Chondrocyte (in vitro differentiated cells): ENCODE measurements at regions not wholly inside any gene's neighbourhood (a gene's known extent, or its start where the extent isn't known, plus 50 kb on each side); places are given as distances from the start of the nearest gene placed in this dataset.
A peak's percentile ranks its signal among the peaks of the same experiment; 100 is the strongest.
"Not testable (repeated sequence)": the region's sequence is repeated elsewhere in the genome, so short reads cannot be mapped to it uniquely, and the experiment has no call there.

Source experiments
- DNase-seq: peaks from one replicate; pipeline ENCODE4 v3.0.0; 2021; ENCODE audit warnings: mixed read lengths, low spot score
- H3K27ac Mint-ChIP-seq: one replicate; pipeline ENCODE4 v1.8.0; 2021; ENCODE audit warnings: mild to moderate bottlenecking, moderate library complexity, mixed read lengths; ENCODE audit not compliant: unreplicated experiment
- H3K27me3 Mint-ChIP-seq: 2 replicates; pipeline ENCODE4 v1.8.0; 2021; ENCODE audit warnings: low read depth, mixed read lengths
- H3K36me3 Mint-ChIP-seq: 2 replicates; pipeline ENCODE4 v1.8.0; 2021; ENCODE audit warnings: low read depth, mixed read lengths
- H3K4me1 Mint-ChIP-seq: 2 replicates; pipeline ENCODE4 v1.8.0; 2021; ENCODE audit warnings: low read depth, mild to moderate bottlenecking, mixed read lengths
- H3K4me3 Mint-ChIP-seq: one replicate; pipeline ENCODE4 v1.8.0; 2021; ENCODE audit warnings: mild to moderate bottlenecking, moderate library complexity, mixed read lengths; ENCODE audit not compliant: unreplicated experiment
- H3K9me3 Mint-ChIP-seq: 2 replicates; pipeline ENCODE4 v1.8.0; 2021; ENCODE audit warnings: low read depth, mixed read lengths

- not testable (repeated sequence) for H3K9me3 Mint-ChIP-seq, H3K4me3 Mint-ChIP-seq, H3K36me3 Mint-ChIP-seq, H3K27me3 Mint-ChIP-seq, H3K27ac Mint-ChIP-seq, H3K4me1 Mint-ChIP-seq, DNase-seq
These were observed 57.8 kb upstream of the NBPF8 start for GRCh38 chr1:120357046-120357445.

- H3K27ac Mint-ChIP-seq, H3K4me1 Mint-ChIP-seq, H3K9me3 Mint-ChIP-seq, H3K36me3 Mint-ChIP-seq, DNase-seq, H3K4me3 Mint-ChIP-seq, H3K27me3 Mint-ChIP-seq: not testable (repeated sequence)
These were observed 58.7 kb upstream of the NBPF8 start for GRCh38 chr1:120356170-120356569.

- not testable (repeated sequence) for H3K9me3 Mint-ChIP-seq, DNase-seq, H3K27me3 Mint-ChIP-seq, H3K4me1 Mint-ChIP-seq, H3K36me3 Mint-ChIP-seq
- peak overlapping the region; percentile 69 for H3K4me3 Mint-ChIP-seq
- peak overlapping the region; percentile 95 for H3K27ac Mint-ChIP-seq
These were observed 60.1 kb upstream of the NBPF8 start for GRCh38 chr1:120354618-120355184.

GRCh38 chr1:120342231-120343073 is 72.4 kb upstream of the NBPF8 start:
- H3K9me3 Mint-ChIP-seq, H3K27me3 Mint-ChIP-seq, DNase-seq, H3K36me3 Mint-ChIP-seq, H3K27ac Mint-ChIP-seq, H3K4me1 Mint-ChIP-seq: not testable (repeated sequence)
- H3K4me3 Mint-ChIP-seq: peak overlapping the region; percentile 52

- Mint-ChIP-seq H3K27ac (peak overlapping the region; percentile 71), H3K4me3 (peak overlapping the region; percentile 71)
- not testable (repeated sequence) for H3K4me1 Mint-ChIP-seq, DNase-seq, H3K36me3 Mint-ChIP-seq, H3K9me3 Mint-ChIP-seq, H3K27me3 Mint-ChIP-seq
These were observed 73.1 kb upstream of the NBPF8 start for GRCh38 chr1:120341756-120342155.

- not testable (repeated sequence) for H3K9me3 Mint-ChIP-seq, H3K36me3 Mint-ChIP-seq, H3K27me3 Mint-ChIP-seq, H3K4me1 Mint-ChIP-seq, DNase-seq
- Mint-ChIP-seq H3K27ac (peak overlapping the region; percentile 81), H3K4me3 (peak overlapping the region; percentile 63)
These were observed 73.7 kb upstream of the NBPF8 start for GRCh38 chr1:120340838-120341751.

- H3K9me3 Mint-ChIP-seq, H3K27me3 Mint-ChIP-seq, DNase-seq, H3K4me1 Mint-ChIP-seq, H3K4me3 Mint-ChIP-seq, H3K27ac Mint-ChIP-seq, H3K36me3 Mint-ChIP-seq: not testable (repeated sequence)
These were observed 99.1 kb upstream of the NBPF8 start for GRCh38 chr1:120315738-120316137.

- H3K4me1 Mint-ChIP-seq: not testable (repeated sequence)
These were observed 102.9 kb upstream of the NBPF8 start for GRCh38 chr1:120311930-120312329.

GRCh38 chr1:120308940-120309578 is 105.8 kb upstream of the NBPF8 start:
- not testable (repeated sequence) for H3K4me3 Mint-ChIP-seq, H3K27ac Mint-ChIP-seq, H3K27me3 Mint-ChIP-seq, H3K36me3 Mint-ChIP-seq, H3K4me1 Mint-ChIP-seq, DNase-seq, H3K9me3 Mint-ChIP-seq

More at GRCh38 chr1:120311930-120312329, 102.9 kb upstream of the NBPF8 start:
- not testable (repeated sequence) for DNase-seq, H3K36me3 Mint-ChIP-seq, H3K9me3 Mint-ChIP-seq, H3K27me3 Mint-ChIP-seq, H3K4me3 Mint-ChIP-seq, H3K27ac Mint-ChIP-seq

GRCh38 chr1:120305046-120305445 is 109.8 kb upstream of the NBPF8 start:
- H3K36me3 Mint-ChIP-seq, H3K4me3 Mint-ChIP-seq, H3K27me3 Mint-ChIP-seq, DNase-seq, H3K9me3 Mint-ChIP-seq, H3K27ac Mint-ChIP-seq, H3K4me1 Mint-ChIP-seq: not testable (repeated sequence)

- not testable (repeated sequence) for H3K27me3 Mint-ChIP-seq, H3K4me3 Mint-ChIP-seq, H3K27ac Mint-ChIP-seq, H3K36me3 Mint-ChIP-seq, DNase-seq, H3K9me3 Mint-ChIP-seq, H3K4me1 Mint-ChIP-seq
These were observed 110.5 kb upstream of the NBPF8 start for GRCh38 chr1:120304341-120304740.
